Motor neuron (in vitro differentiated cells): ENCODE measurements at regions not wholly inside any gene's neighbourhood (a gene's known extent, or its start where the extent isn't known, plus 50 kb on each side); places are given as distances from the start of the nearest gene placed in this dataset.

Experiments
- ATAC-seq, 8 experiments: fragments of 200-7000 bp; cut with Tn5 transposase; replicated peaks in 6 of 8; 2 replicates each; pipeline ENCODE4 v1.8.0; 2021; ENCODE audit warnings: mild to moderate bottlenecking in 8 of 8, moderate library complexity in 8 of 8
- H3K27ac ChIP-seq, 2 donors: fragments of 250-450 bp; sonication (Bioruptor Pico); 2 replicates each; pipeline ENCODE4 v1.9.0; 2021; ENCODE audit warnings: antibody characterized with exemption in 2 of 2, mild to moderate bottlenecking in 2 of 2, moderate library complexity in 1 of 2
- H3K4me1 ChIP-seq, 2 donors: fragments of 250-450 bp; sonication (Bioruptor Pico); replicated peaks in 1 of 2; 2 replicates each; pipeline ENCODE4 v1.6.1; 2021; ENCODE audit warnings: antibody characterized with exemption in 2 of 2, mild to moderate bottlenecking in 2 of 2, moderate library complexity in 1 of 2
- H3K4me3 ChIP-seq, 5 donors: fragments of 250-450 bp; sonication (Bioruptor Pico); 2 replicates each; pipeline ENCODE4 v1.9.0; 2021; ENCODE audit warnings: antibody characterized with exemption in 5 of 5, mild to moderate bottlenecking in 5 of 5, moderate library complexity in 4 of 5
- WGBS, 10 experiments: fragments of 450-650 bp; shearing (Covaris generic); methylation state at CpG; one replicate each; pipeline ENCODE4 v1.0.0; 2022; 5-methylcytosine and 5-hydroxymethylcytosine counted together
- in situ Hi-C, 9 experiments: fragments of 400-800 bp; cut with MboI; loops; one replicate each; pipeline ENCODE4 v1.15.0; 2021; ENCODE audit warnings: low sequenced_read_pairs in 9 of 9, low pct_unique_long_range_greater_than_20kb in 2 of 9; ENCODE audit not compliant: unreplicated experiment in 9 of 9

GRCh38 chr18:31255953-31256352 lies 62.0 kb upstream of the DSG1 start:
- no peak overlapping the region for H3K4me3 ChIP-seq
- in situ Hi-C loops, result loop anchor here in 1 of 9 experiments (25.0 kb wide), 1 partner anchor 106 kb away; no protein-coding TSS in a partner anchor
- H3K27ac ChIP-seq, result no peak overlapping the region
- ATAC-seq, result no peak
- no peaks in the 10 kb centered on the region for H3K4me1 ChIP-seq
- 6 to 100% (median 67%) methylated on average over 1 of the region's 1 CpG; no CpG with 5 or more reads in 1 of the 10 experiments for WGBS, 10 experiments

DNA sequence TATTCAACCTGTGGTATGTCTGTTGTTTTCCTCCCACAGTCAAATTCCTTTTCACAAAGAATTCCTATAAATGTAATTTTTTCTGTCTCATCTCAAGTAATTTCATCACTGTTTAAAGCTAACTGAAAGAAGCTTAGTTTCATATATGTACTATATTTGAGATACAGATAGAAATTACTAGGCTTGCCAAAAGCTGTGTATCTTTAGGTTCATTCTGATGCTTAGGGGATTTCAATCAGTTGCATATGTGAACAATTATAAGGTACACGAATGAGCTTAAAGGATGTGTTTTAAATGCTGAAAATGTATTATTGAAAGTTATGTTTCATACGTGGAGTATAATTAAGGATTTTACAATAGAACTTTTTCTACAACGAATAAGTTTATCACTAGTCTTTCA lies 59.2 kb upstream of the DSG1 start:
- Histone ChIP-seq H3K4me1 (no peaks in the 10 kb centered on the region), H3K27ac (no peak overlapping the region), H3K4me3 (no peak overlapping the region)
- in situ Hi-C loops, result loop anchor here in 1 of 9 experiments (25.0 kb wide), 1 partner anchor 104 kb away; no protein-coding TSS in a partner anchor
- ATAC-seq, result no peak
- 0 to 100% (median 89%) methylated on average over 1 to 3 of the region's 3 CpGs; no CpG with 5 or more reads in 1 of the 10 experiments for WGBS, 10 experiments

DNA sequence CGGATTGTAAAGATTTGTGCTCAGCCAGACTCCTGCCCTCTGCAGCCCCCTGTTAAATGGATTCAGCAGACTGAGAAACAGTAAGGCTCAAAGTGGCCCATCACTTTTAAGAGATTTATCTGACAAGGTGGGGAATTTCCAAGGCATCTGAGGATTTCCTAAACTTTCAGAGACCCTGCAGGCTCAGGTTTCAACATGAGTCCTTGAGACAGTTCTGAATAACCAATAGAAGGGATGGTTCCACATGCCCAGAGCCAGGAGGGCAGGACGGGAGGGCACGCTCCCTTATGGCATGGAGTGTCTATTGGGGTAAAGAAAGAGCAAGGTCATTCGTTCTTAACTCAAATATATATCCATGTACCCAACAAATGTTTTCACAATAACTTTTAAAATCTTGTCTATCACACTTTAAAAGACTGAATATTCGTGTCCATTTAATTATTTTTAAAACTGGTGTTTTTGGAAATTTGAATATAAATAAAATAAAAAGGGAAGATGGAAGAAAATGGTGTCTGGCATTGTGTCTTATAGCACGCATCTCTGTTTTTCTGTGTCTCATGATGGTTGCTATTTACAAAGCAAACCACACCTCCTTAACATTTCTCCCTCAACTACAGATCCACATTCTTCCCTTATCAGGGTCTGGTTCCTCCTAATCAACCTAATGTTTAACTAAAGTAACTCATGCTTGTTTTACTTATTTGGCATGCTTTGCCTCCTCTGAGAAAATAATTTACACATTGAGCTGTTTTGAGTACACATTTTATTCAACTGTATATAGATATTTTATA lies 56.0 kb upstream of the DSG1 start:
- WGBS, 10 experiments, result 0 to 97% (median 67%) methylated on average over 2 to 6 of the region's 6 CpGs; no CpG with 5 or more reads in 1 of the 10 experiments
- no peak for ATAC-seq
- Histone ChIP-seq H3K4me3 (no peak overlapping the region), H3K27ac (no peak overlapping the region), H3K4me1 (no peaks in the 10 kb centered on the region)
- in situ Hi-C loops, result loop anchor here in 1 of 9 experiments (25.0 kb wide), 1 partner anchor 100 kb away; no protein-coding TSS in a partner anchor

- ATAC-seq, result no peak
- WGBS, 10 experiments, result 12 to 100% (median 71%) methylated on average over 1 to 2 of the region's 2 CpGs
- no peak overlapping the region for H3K27ac ChIP-seq
- H3K4me3 ChIP-seq, result no peak overlapping the region
- in situ Hi-C loops, result loop anchor here in 1 of 9 experiments (25.0 kb wide), 1 partner anchor 94 kb away; no protein-coding TSS in a partner anchor
- no peaks in the 10 kb centered on the region for H3K4me1 ChIP-seq
These were observed 50.0 kb upstream of the DSG1 start for GRCh38 chr18:31267823-31268481.
